T-cell (primary cell): ENCODE measurements at regions not wholly inside any gene's neighbourhood (a gene's known extent, or its start where the extent isn't known, plus 50 kb on each side); places are given as distances from the start of the nearest gene placed in this dataset.

Experiments
- ATAC-seq, 4 experiments: fragments of 200-7000 bp in 3 of 4; fragments of 150-1000 bp in 1 of 4; cut with Tn5 transposase; replicated peaks in 1 of 4; 1 replicate in 3 of 4; 2 replicates in 1 of 4; pipeline ENCODE4 v1.10.0; 2021; ENCODE audit warnings: moderate library complexity in 3 of 4, mild to moderate bottlenecking in 2 of 4, moderate number of reproducible peaks in 1 of 4
- CTCF ChIA-PET, 2 donors: fragments of 300-600 bp; sonication (Branson Sonifier 250); formaldehyde crosslinking; loops; one replicate each; lab custom pipeline; 2022; ENCODE audit warnings: antibody characterized with exemption in 2 of 2; lab: Charles Lee
- POLR2A ChIA-PET, 2 donors: fragments of 300-600 bp; sonication (Branson Sonifier 250); formaldehyde crosslinking; loops; one replicate each; lab custom pipeline; 2022; ENCODE audit warnings: antibody characterized with exemption in 2 of 2; lab: Charles Lee
- DNase-seq, 35 experiments: peaks; one replicate each; pipeline versions ENCODE4 v3.0.0 to v3.0.0-alpha.2; 2013 to 2023
- H3K27ac ChIP-seq: one replicate; pipeline ENCODE4 v1.5.1; 2013; ENCODE audit warnings: low read length
- H3K27me3 ChIP-seq, 2 experiments: replicated peaks in 1 of 2; 1 replicate in 1 of 2; 2 replicates in 1 of 2; pipeline versions ENCODE4 v1.6.1 to v1.7.0; 2013; ENCODE audit warnings: low read length in 1 of 2, mixed read lengths in 1 of 2; ENCODE audit not compliant: control insufficient read depth in 2 of 2, insufficient read depth in 2 of 2; ENCODE audit errors: extremely low read depth in 1 of 2
- H3K36me3 ChIP-seq, 2 donors: 1 replicate in 1 of 2; 2 replicates in 1 of 2; pipeline versions ENCODE4 v1.6.1 to v1.7.0; 2013; ENCODE audit warnings: low read length in 1 of 2; ENCODE audit not compliant: control insufficient read depth in 2 of 2, insufficient read depth in 1 of 2; ENCODE audit errors: extremely low read depth in 1 of 2
- H3K4me1 ChIP-seq, 2 experiments: 1 replicate in 1 of 2; 2 replicates in 1 of 2; pipeline versions ENCODE4 v1.6.1 to v1.7.0; 2013; ENCODE audit warnings: low read length in 2 of 2, mixed read lengths in 1 of 2; ENCODE audit not compliant: insufficient read depth in 2 of 2, control insufficient read depth in 1 of 2; ENCODE audit errors: extremely low read depth in 1 of 2
- H3K4me3 ChIP-seq, 2 donors: 1 replicate in 1 of 2; 2 replicates in 1 of 2; pipeline versions ENCODE4 v1.5.1 to v1.7.0; 2013; ENCODE audit warnings: mild to moderate bottlenecking in 2 of 2, low read length in 1 of 2, moderate library complexity in 1 of 2; ENCODE audit not compliant: control insufficient read depth in 1 of 2; ENCODE audit errors: extremely low read depth in 1 of 2
- H3K9me3 ChIP-seq: 2 replicates; pipeline ENCODE4 v1.7.0; 2013
- H3K27ac Mint-ChIP-seq, 2 donors: one replicate each; pipeline ENCODE4 v1.8.0; 2020 to 2021; ENCODE audit warnings: mild to moderate bottlenecking in 2 of 2, mixed read lengths in 2 of 2
- H3K27me3 Mint-ChIP-seq, 2 donors: one replicate each; pipeline ENCODE4 v1.8.0; 2021 to 2022; ENCODE audit warnings: mixed read lengths in 2 of 2
- H3K36me3 Mint-ChIP-seq: one replicate; pipeline ENCODE4 v1.8.0; 2021; ENCODE audit warnings: mixed read lengths
- H3K4me1 Mint-ChIP-seq, 3 donors: one replicate each; pipeline ENCODE4 v1.8.0; 2020 to 2022; ENCODE audit warnings: mixed read lengths in 3 of 3, mild to moderate bottlenecking in 1 of 3
- H3K4me3 Mint-ChIP-seq, 3 donors: one replicate each; pipeline ENCODE4 v1.8.0; 2020 to 2022; ENCODE audit warnings: mild to moderate bottlenecking in 3 of 3, mixed read lengths in 3 of 3, moderate library complexity in 3 of 3
- H3K9me3 Mint-ChIP-seq, 3 donors: one replicate each; pipeline ENCODE4 v1.8.0; 2020 to 2022; ENCODE audit warnings: mixed read lengths in 3 of 3
- WGBS: methylation state at CpG from one replicate; pipeline ENCODE4 v1.1.5; 2013; ENCODE audit warnings: missing lambda C conversion rate; ENCODE audit not compliant: insufficient coverage; 5-methylcytosine and 5-hydroxymethylcytosine counted together

GRCh38 chr16:75942351-75942750, 216.1 kb upstream of the CPHXL start:
- no peak for ATAC-seq
- no peaks in the 10 kb centered on the region for H3K4me1 ChIP-seq
- H3K36me3 Mint-ChIP-seq, result no peaks in the 10 kb centered on the region
- no peak overlapping the region for H3K4me3 ChIP-seq
- H3K4me1 Mint-ChIP-seq, result no peaks in the 10 kb centered on the region
- no peak for DNase-seq
- no peak overlapping the region for H3K4me3 Mint-ChIP-seq
- POLR2A ChIA-PET, result no interaction called here
- no peaks in the 10 kb centered on the region for H3K27me3 ChIP-seq
- CTCF ChIA-PET, result no interaction called here
- H3K9me3 ChIP-seq, result no peaks in the 10 kb centered on the region
- 69% methylated on average over 3 of the region's 3 CpGs for WGBS
- no peaks in the 10 kb centered on the region for H3K36me3 ChIP-seq
- no peak overlapping the region for H3K27ac Mint-ChIP-seq
- H3K27me3 Mint-ChIP-seq, result no peaks in the 10 kb centered on the region
- H3K9me3 Mint-ChIP-seq, result no peaks in the 10 kb centered on the region
- H3K27ac ChIP-seq, result no peak overlapping the region

GRCh38 chr16:75942936-75943335, 216.6 kb upstream of the CPHXL start:
- H3K36me3 ChIP-seq, result no peaks in the 10 kb centered on the region
- no peaks in the 10 kb centered on the region for H3K9me3 Mint-ChIP-seq
- no peaks in the 10 kb centered on the region for H3K9me3 ChIP-seq
- H3K27me3 ChIP-seq, result no peaks in the 10 kb centered on the region
- WGBS, result no CpG with 5 or more reads among the region's 1 CpG
- DNase-seq, result no peak
- ATAC-seq, result no peak
- H3K4me3 ChIP-seq, result no peak overlapping the region
- H3K27me3 Mint-ChIP-seq, result no peaks in the 10 kb centered on the region
- no peak overlapping the region for H3K4me3 Mint-ChIP-seq
- ChIA-PET CTCF (no interaction called here), POLR2A (no interaction called here)
- H3K4me1 ChIP-seq, result no peaks in the 10 kb centered on the region
- H3K27ac ChIP-seq, result no peak overlapping the region
- H3K36me3 Mint-ChIP-seq, result no peaks in the 10 kb centered on the region
- H3K27ac Mint-ChIP-seq, result no peak overlapping the region
- H3K4me1 Mint-ChIP-seq, result no peaks in the 10 kb centered on the region

GRCh38 chr16:75943705-75944514, 217.6 kb upstream of the CPHXL start:
- ChIA-PET POLR2A (no interaction called here), CTCF (no interaction called here)
- no peak overlapping the region for H3K27ac ChIP-seq
- Mint-ChIP-seq H3K4me1 (no peaks in the 10 kb centered on the region), H3K9me3 (no peaks in the 10 kb centered on the region), H3K36me3 (no peaks in the 10 kb centered on the region), H3K4me3 (no peak overlapping the region), H3K27ac (no peak overlapping the region), H3K27me3 (peaks cover 0 to under 1% of the 10 kb centered on the region in 2 donors)
- H3K4me3 ChIP-seq, result no peak overlapping the region
- no peaks in the 10 kb centered on the region for H3K27me3 ChIP-seq
- 100% methylated on average over 1 of the region's 6 CpGs for WGBS
- H3K4me1 ChIP-seq, result no peaks in the 10 kb centered on the region
- ATAC-seq (no peak), DNase-seq (no peak)
- no peaks in the 10 kb centered on the region for H3K9me3 ChIP-seq
- H3K36me3 ChIP-seq, result no peaks in the 10 kb centered on the region

GRCh38 chr16:75945916-75946457, 219.7 kb upstream of the CPHXL start:
- ChIA-PET CTCF (no interaction called here), POLR2A (no interaction called here)
- H3K27ac Mint-ChIP-seq, result no peak overlapping the region
- no peaks in the 10 kb centered on the region for H3K9me3 ChIP-seq
- no peaks in the 10 kb centered on the region for H3K27me3 ChIP-seq
- H3K9me3 Mint-ChIP-seq, result no peaks in the 10 kb centered on the region
- H3K36me3 Mint-ChIP-seq, result no peaks in the 10 kb centered on the region
- no peaks in the 10 kb centered on the region for H3K4me1 ChIP-seq
- no peaks in the 10 kb centered on the region for H3K36me3 ChIP-seq
- no peak overlapping the region for H3K4me3 ChIP-seq
- H3K27ac ChIP-seq, result no peak overlapping the region
- DNase-seq (no peak), ATAC-seq (no peak)
- no peaks in the 10 kb centered on the region for H3K4me1 Mint-ChIP-seq
- H3K4me3 Mint-ChIP-seq, result no peak overlapping the region
- WGBS, result 80% methylated on average over 1 of the region's 8 CpGs
- H3K27me3 Mint-ChIP-seq, result peaks cover 0 to 3% of the 10 kb centered on the region in 2 donors

- ChIA-PET CTCF (no interaction called here), POLR2A (no interaction called here)
- H3K27ac ChIP-seq, result no peak overlapping the region
- 0% methylated on average over 1 of the region's 2 CpGs for WGBS
- Mint-ChIP-seq H3K4me1 (no peaks in the 10 kb centered on the region), H3K27me3 (peaks cover 0 to 3% of the 10 kb centered on the region in 2 donors), H3K9me3 (no peaks in the 10 kb centered on the region), H3K27ac (no peak overlapping the region), H3K4me3 (no peak overlapping the region), H3K36me3 (no peaks in the 10 kb centered on the region)
- H3K4me3 ChIP-seq, result no peak overlapping the region
- no peaks in the 10 kb centered on the region for H3K36me3 ChIP-seq
- H3K9me3 ChIP-seq, result no peaks in the 10 kb centered on the region
- H3K4me1 ChIP-seq, result no peaks in the 10 kb centered on the region
- H3K27me3 ChIP-seq, result no peaks in the 10 kb centered on the region
- ATAC-seq (no peak), DNase-seq (no peak)
Measured at GRCh38 chr16:75947626-75948239, 221.4 kb upstream of the CPHXL start.

GRCh38 chr16:75948441-75948840, 222.2 kb upstream of the CPHXL start:
- ATAC-seq (no peak), DNase-seq (no peak)
- no peaks in the 10 kb centered on the region for H3K4me1 ChIP-seq
- no peak overlapping the region for H3K27ac ChIP-seq
- Mint-ChIP-seq H3K4me1 (no peaks in the 10 kb centered on the region), H3K27ac (no peak overlapping the region), H3K36me3 (no peaks in the 10 kb centered on the region), H3K9me3 (no peaks in the 10 kb centered on the region), H3K27me3 (peaks cover 0 to 3% of the 10 kb centered on the region in 2 donors), H3K4me3 (no peak overlapping the region)
- H3K4me3 ChIP-seq, result no peak overlapping the region
- H3K9me3 ChIP-seq, result no peaks in the 10 kb centered on the region
- no peaks in the 10 kb centered on the region for H3K36me3 ChIP-seq
- no peaks in the 10 kb centered on the region for H3K27me3 ChIP-seq
- WGBS, result no CpG with 5 or more reads among the region's 2 CpGs
- POLR2A ChIA-PET, result no interaction called here
- CTCF ChIA-PET, result no interaction called here
